ENCODE measurements at regions not wholly inside any gene's neighbourhood (a gene's known extent, or its start where the extent isn't known, plus 50 kb on each side); places are given as distances from the start of the nearest gene placed in this dataset.

DNA sequence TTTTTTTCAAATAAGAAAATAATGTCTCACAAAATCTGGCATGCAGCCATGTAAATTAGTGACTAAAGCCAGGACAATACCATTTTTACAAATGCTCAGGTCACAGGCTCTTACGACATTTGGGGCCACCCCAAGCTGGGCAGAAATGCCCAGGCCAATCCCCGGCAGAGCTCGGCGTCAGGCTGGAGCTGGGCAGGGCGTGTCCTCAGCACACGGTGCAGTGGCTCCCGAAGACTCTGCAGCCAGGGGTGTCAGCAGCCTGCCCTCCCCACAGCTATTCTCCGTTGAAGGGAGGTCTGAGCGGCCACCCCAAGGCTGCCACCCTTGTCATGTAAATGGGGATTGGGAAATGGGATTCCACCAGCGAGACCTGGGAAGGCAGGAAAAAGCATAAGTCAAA, 158.6 kb downstream of the DICER1 start:
- TF ChIP-seq POLR2A (IDR thresholded peaks at IDR 0.05) (no peak), POLR2AphosphoS5 (IDR thresholded peaks at IDR 0.05) (no peak)
- TF ChIP-seq, protein P1, sequence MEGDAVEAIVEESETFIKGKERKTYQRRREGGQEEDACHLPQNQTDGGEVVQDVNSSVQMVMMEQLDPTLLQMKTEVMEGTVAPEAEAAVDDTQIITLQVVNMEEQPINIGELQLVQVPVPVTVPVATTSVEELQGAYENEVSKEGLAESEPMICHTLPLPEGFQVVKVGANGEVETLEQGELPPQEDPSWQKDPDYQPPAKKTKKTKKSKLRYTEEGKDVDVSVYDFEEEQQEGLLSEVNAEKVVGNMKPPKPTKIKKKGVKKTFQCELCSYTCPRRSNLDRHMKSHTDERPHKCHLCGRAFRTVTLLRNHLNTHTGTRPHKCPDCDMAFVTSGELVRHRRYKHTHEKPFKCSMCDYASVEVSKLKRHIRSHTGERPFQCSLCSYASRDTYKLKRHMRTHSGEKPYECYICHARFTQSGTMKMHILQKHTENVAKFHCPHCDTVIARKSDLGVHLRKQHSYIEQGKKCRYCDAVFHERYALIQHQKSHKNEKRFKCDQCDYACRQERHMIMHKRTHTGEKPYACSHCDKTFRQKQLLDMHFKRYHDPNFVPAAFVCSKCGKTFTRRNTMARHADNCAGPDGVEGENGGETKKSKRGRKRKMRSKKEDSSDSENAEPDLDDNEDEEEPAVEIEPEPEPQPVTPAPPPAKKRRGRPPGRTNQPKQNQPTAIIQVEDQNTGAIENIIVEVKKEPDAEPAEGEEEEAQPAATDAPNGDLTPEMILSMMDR (IDR thresholded peaks at IDR 0.05): no peak
